HCT116 (cell line): ENCODE measurements at regions not wholly inside any gene's neighbourhood (a gene's known extent, or its start where the extent isn't known, plus 50 kb on each side); places are given as distances from the start of the nearest gene placed in this dataset.

Experiments used
- ATAC-seq: fragments of 200-7000 bp; cut with Tn5 transposase; 2 replicates; pipeline ENCODE4 v1.9.1; 2020; ENCODE audit warnings: mild to moderate bottlenecking, moderate library complexity
- BruUV-seq: library from RNA; stranded (reverse); fragments of 400-500 nt; replicated peaks from 2 replicates; lab custom pipeline; 2021; lab: Mats Ljungman, UMichigan
- CTCF ChIA-PET: fragments of 300-600 bp; sonication (Branson Sonifier 250); formaldehyde crosslinking; loops from one replicate; lab custom pipeline; 2021; ENCODE audit warnings: antibody characterized with exemption; lab: Charles Lee
- POLR2A ChIA-PET: fragments of 300-600, 350-600 bp; sonication (Branson Sonifier 250); formaldehyde crosslinking; loops from one replicate; lab custom pipeline; 2021; ENCODE audit warnings: antibody characterized with exemption; lab: Charles Lee
- RAD21 ChIA-PET, 2 experiments: fragments of 300-600 bp; sonication (Branson Sonifier 250); formaldehyde crosslinking; loops; one replicate each; lab custom pipeline; 2023; ENCODE audit warnings: low total read pairs in 2 of 2; ENCODE audit not compliant: uncharacterized antibody in 2 of 2, unreplicated experiment in 2 of 2, low non-redundant PET in 1 of 2; lab: Charles Lee
- DNase-seq: peaks from one replicate; pipeline ENCODE4 v3.0.0-alpha.2; 2010; ENCODE audit warnings: low read depth, low spot score
- H2AFZ ChIP-seq: fragments of 200-600 bp; shearing (Covaris generic), sonication (generic); 2 replicates; pipeline ENCODE4 v1.6.1; 2017; ENCODE audit warnings: low read depth, mixed run types, mixed read lengths, antibody characterized with exemption, low read length; ENCODE audit not compliant: poor library complexity, severe bottlenecking
- H3K27ac ChIP-seq: 2 replicates; pipeline ENCODE4 v1.5.1; 2012; ENCODE audit warnings: low read depth, low read length
- H3K27me3 ChIP-seq: fragments of 200-600 bp; sonication (generic); 2 replicates; pipeline ENCODE4 v1.6.1; 2016; ENCODE audit warnings: mixed run types, low read length, mixed read lengths; ENCODE audit not compliant: insufficient read depth
- H3K36me3 ChIP-seq, 2 experiments: fragments of 200-500 bp in 1 of 2; fragments of 200-600 bp in 1 of 2; sonication (Bioruptor generic) in 1 of 2; sonication (generic) in 1 of 2; 2 replicates each; pipeline versions ENCODE4 v1.5.1 to v1.6.1; 2014 to 2016; ENCODE audit warnings: low read length in 2 of 2, inconsistent platforms in 1 of 2, mixed read lengths in 1 of 2, mixed run types in 1 of 2; ENCODE audit not compliant: insufficient read depth in 2 of 2, control insufficient read depth in 1 of 2
- H3K4me1 ChIP-seq, 2 experiments: fragments of 200-600 bp in 1 of 2; sonication (generic) in 1 of 2; 2 replicates each; pipeline versions ENCODE4 v1.5.1 to v1.6.1; 2012 to 2017; ENCODE audit warnings: low read length in 2 of 2, inconsistent platforms in 1 of 2, mild to moderate bottlenecking in 1 of 2, mixed read lengths in 1 of 2, mixed run types in 1 of 2, moderate library complexity in 1 of 2; ENCODE audit not compliant: insufficient read depth in 2 of 2, control insufficient read depth in 1 of 2
- H3K4me2 ChIP-seq: fragments of 200-600 bp; sonication (generic); 2 replicates; pipeline ENCODE4 v1.6.1; 2017; ENCODE audit warnings: mixed run types, low read length, mixed read lengths
- H3K4me3 ChIP-seq, 2 experiments: fragments of 200-600 bp in 1 of 2; sonication (generic) in 1 of 2; replicated peaks in 1 of 2; 2 replicates each; pipeline ENCODE4 v1.5.1; 2011 to 2016; ENCODE audit warnings: low read length in 2 of 2, control low read depth in 1 of 2, low read depth in 1 of 2, mild to moderate bottlenecking in 1 of 2, mixed read lengths in 1 of 2, mixed run types in 1 of 2
- H3K79me2 ChIP-seq: fragments of 200-600 bp; sonication (generic); 2 replicates; pipeline ENCODE4 v1.6.1; 2017; ENCODE audit warnings: mild to moderate bottlenecking, mixed run types, low read length, moderate library complexity, mixed read lengths; ENCODE audit not compliant: insufficient read depth
- H3K9ac ChIP-seq: fragments of 200-600 bp; sonication (generic); 2 replicates; pipeline ENCODE4 v1.6.1; 2016; ENCODE audit warnings: low read length, mixed read lengths
- H3K9me2 ChIP-seq: fragments of 200-600 bp; sonication (generic), shearing (Covaris generic); 2 replicates; pipeline ENCODE4 v1.6.1; 2017; ENCODE audit warnings: mixed run types, mild to moderate bottlenecking, moderate library complexity; ENCODE audit not compliant: insufficient read depth
- H3K9me3 ChIP-seq, 2 experiments: fragments of 200-500 bp in 1 of 2; fragments of 200-600 bp in 1 of 2; sonication (Bioruptor generic) in 1 of 2; sonication (generic) in 1 of 2; 2 replicates each; pipeline ENCODE4 v1.6.1; 2014 to 2017; ENCODE audit warnings: low read length in 2 of 2, mixed read lengths in 2 of 2, inconsistent platforms in 1 of 2, low read depth in 1 of 2, mild to moderate bottlenecking in 1 of 2, mixed run types in 1 of 2, moderate library complexity in 1 of 2; ENCODE audit not compliant: control insufficient read depth in 1 of 2, insufficient read depth in 1 of 2
- H4K20me1 ChIP-seq: fragments of 200-600 bp; sonication (generic), shearing (Covaris generic); 2 replicates; pipeline ENCODE4 v1.6.1; 2017; ENCODE audit warnings: mixed run types, mild to moderate bottlenecking, moderate library complexity; ENCODE audit not compliant: insufficient read depth
- ATF3 ChIP-seq: IDR thresholded peaks from 2 replicates; pipeline ENCODE4 v1.6.1; 2012
- CBX3 ChIP-seq: IDR thresholded peaks from 2 replicates; pipeline ENCODE4 v1.6.1; 2012; ENCODE audit warnings: low read depth
- CEBPB ChIP-seq: IDR thresholded peaks from 2 replicates; pipeline ENCODE4 v1.6.1; 2012; ENCODE audit warnings: low read depth
- EGR1 ChIP-seq: IDR thresholded peaks from 2 replicates; pipeline ENCODE4 v1.6.1; 2012; ENCODE audit warnings: low read depth
- EZH2 ChIP-seq: fragments of 200-600 bp; sonication (generic); IDR thresholded peaks from 2 replicates; pipeline ENCODE4 v1.6.1; 2017; ENCODE audit warnings: antibody characterized with exemption, mixed run types
- EZH2phosphoT487 ChIP-seq: fragments of 200-600 bp; IDR thresholded peaks from 2 replicates; pipeline ENCODE4 v1.6.1; 2018; ENCODE audit warnings: antibody characterized with exemption, borderline replicate concordance
- FOSL1 ChIP-seq: IDR thresholded peaks from 2 replicates; pipeline ENCODE4 v1.6.1; 2012; ENCODE audit warnings: low read depth
- JUND ChIP-seq: IDR thresholded peaks from 2 replicates; pipeline ENCODE4 v1.6.1; 2012
- MAX ChIP-seq: IDR thresholded peaks from 2 replicates; pipeline ENCODE4 v1.6.1; 2012
- POLR2AphosphoS5 ChIP-seq: IDR thresholded peaks from 2 replicates; pipeline ENCODE4 v1.6.1; 2011; ENCODE audit warnings: mild to moderate bottlenecking, low read depth, low read length, moderate library complexity
- RAD21 ChIP-seq: IDR thresholded peaks from 2 replicates; pipeline ENCODE4 v1.6.1; 2012; ENCODE audit warnings: low read depth, mild to moderate bottlenecking
- SRF ChIP-seq: IDR thresholded peaks from 2 replicates; pipeline ENCODE4 v1.6.1; 2012; ENCODE audit warnings: low read depth
- TCF7L2 ChIP-seq: IDR thresholded peaks from 2 replicates; pipeline ENCODE4 v1.7.0; 2011; ENCODE audit warnings: borderline replicate concordance, inconsistent platforms; ENCODE audit not compliant: insufficient read depth, insufficient read length; ENCODE audit errors: extremely low read depth
- YY1 ChIP-seq: IDR thresholded peaks from 2 replicates; pipeline ENCODE4 v1.6.1; 2011; ENCODE audit warnings: low read length, low read depth, moderate library complexity, mild to moderate bottlenecking; ENCODE audit not compliant: insufficient replicate concordance; ENCODE audit errors: extremely low read depth
- ZBTB33 ChIP-seq: IDR thresholded peaks from 2 replicates; pipeline ENCODE4 v1.6.1; 2011; ENCODE audit warnings: mild to moderate bottlenecking, low read length, moderate library complexity; ENCODE audit not compliant: insufficient replicate concordance; ENCODE audit errors: extremely low read depth
- ZNF274 ChIP-seq: fragments of 200-500 bp; sonication (Bioruptor generic); IDR thresholded peaks from 2 replicates; pipeline ENCODE4 v1.6.1; 2014; ENCODE audit warnings: mild to moderate bottlenecking, low read depth, low read length, inconsistent platforms
- intact Hi-C: fragments of 100-400 bp; cut with micrococcal nuclease; formaldehyde crosslinking; loops from 2 replicates; pipeline ENCODE4 v1.10.0; 2022

- H3K9me3 ChIP-seq: no peaks in the 10 kb centered on the region
- no peaks in the 10 kb centered on the region for H3K79me2 ChIP-seq
- no peak for ATAC-seq
- H3K9ac ChIP-seq: no peak overlapping the region
- DNase-seq: no peak
- no peak overlapping the region for H3K27ac ChIP-seq
- BruUV-seq: no TSS peak
- no peaks in the 10 kb centered on the region for H3K4me1 ChIP-seq
- RAD21 ChIA-PET: no interaction called here
- no peak for TF ChIP-seq POLR2AphosphoS5
- POLR2A ChIA-PET: no interaction called here
- H3K36me3 ChIP-seq: no peaks in the 10 kb centered on the region
- H2AFZ ChIP-seq: no peak overlapping the region
- H3K9me2 ChIP-seq: no peaks in the 10 kb centered on the region
- no peaks in the 10 kb centered on the region for H3K27me3 ChIP-seq
- no peak overlapping the region for H3K4me3 ChIP-seq
- no peaks in the 10 kb centered on the region for H4K20me1 ChIP-seq
- CTCF ChIA-PET: no interaction called here
- no peak overlapping the region for H3K4me2 ChIP-seq
- intact Hi-C loops: no loop called here
Observed at GRCh38 chr2:161030260-161031063, 129.8 kb upstream of the TANK start.

GRCh38 chr2:161031511-161031910, 128.7 kb upstream of the TANK start:
- TF ChIP-seq EGR1: no peak
- TF ChIP-seq ZBTB33: no peak
- no peak for TF ChIP-seq CEBPB
- TF ChIP-seq MAX: no peak
- TF ChIP-seq ATF3: no peak
- no peak for TF ChIP-seq TCF7L2
- TF ChIP-seq JUND: no peak
- TF ChIP-seq EZH2phosphoT487: no peak
- TF ChIP-seq FOSL1: no peak
- no peak for TF ChIP-seq ZNF274
- TF ChIP-seq EZH2: no peak
- TF ChIP-seq RAD21: no peak
- TF ChIP-seq SRF: no peak
- no peak for TF ChIP-seq YY1
- TF ChIP-seq CBX3: no peak
- TF ChIP-seq, all 23 proteins: peak for 0
- Histone ChIP-seq H3K9me3 (no peaks in the 10 kb centered on the region), H3K27ac (no peak overlapping the region), H3K9me2 (no peaks in the 10 kb centered on the region), H3K4me3 (no peak overlapping the region), H3K4me1 (no peaks in the 10 kb centered on the region), H3K9ac (no peak overlapping the region), H3K4me2 (no peak overlapping the region), H4K20me1 (no peaks in the 10 kb centered on the region), H3K27me3 (no peaks in the 10 kb centered on the region), H3K36me3 (no peaks in the 10 kb centered on the region), H2AFZ (no peak overlapping the region), H3K79me2 (no peaks in the 10 kb centered on the region)
- RAD21 ChIA-PET: no interaction called here
- intact Hi-C loops: no loop called here
- ATAC-seq (no peak), DNase-seq (no peak)
- BruUV-seq: no TSS peak
- CTCF ChIA-PET: no interaction called here
- POLR2A ChIA-PET: no interaction called here
